Fibroblast of pulmonary artery (primary cell): ENCODE measurements at regions not wholly inside any gene's neighbourhood (a gene's known extent, or its start where the extent isn't known, plus 50 kb on each side); places are given as distances from the start of the nearest gene placed in this dataset.
A peak's percentile ranks its signal among the peaks of the same experiment; 100 is the strongest.

Source experiments
- DNase-seq: peaks from one replicate; pipeline ENCODE4 v3.0.0-alpha.2; 2010; ENCODE audit warnings: low read depth
- H3K4me3 ChIP-seq: replicated peaks from 2 replicates; pipeline ENCODE4 v1.5.1; 2011; ENCODE audit warnings: low read depth, mild to moderate bottlenecking, control low read depth, low read length, moderate library complexity
- CTCF ChIP-seq: IDR thresholded peaks from 2 replicates; pipeline ENCODE4 v1.5.1; 2011; ENCODE audit warnings: mild to moderate bottlenecking, control low read depth, low read length, inconsistent platforms; ENCODE audit errors: missing control alignments

- no peak overlapping the region for H3K4me3 ChIP-seq
- peak; percentile 7 for DNase-seq
- no peak for TF ChIP-seq CTCF
Measured at GRCh38 chr7:115825456-115826115, 205.0 kb downstream of the TFEC start.

- DNase-seq, result no peak
- TF ChIP-seq CTCF, result no peak
- no peak overlapping the region for H3K4me3 ChIP-seq
Measured at GRCh38 chr7:115822801-115823200, 207.8 kb downstream of the TFEC start.

GRCh38 chr7:115822380-115822779 lies 208.2 kb downstream of the TFEC start:
- H3K4me3 ChIP-seq, result no peak overlapping the region
- DNase-seq, result no peak
- no peak for TF ChIP-seq CTCF

- H3K4me3 ChIP-seq, result no peak overlapping the region
- no peak for TF ChIP-seq CTCF
- DNase-seq, result no peak
Measured at GRCh38 chr7:115816318-115816974, 214.1 kb downstream of the TFEC start.

GRCh38 chr7:115812794-115813193 lies 217.8 kb downstream of the TFEC start:
- TF ChIP-seq CTCF, result no peak
- no peak overlapping the region for H3K4me3 ChIP-seq
- DNase-seq, result no peak

GRCh38 chr7:115805458-115805857 lies 225.1 kb downstream of the TFEC start:
- TF ChIP-seq CTCF, result no peak
- H3K4me3 ChIP-seq, result no peak overlapping the region
- no peak for DNase-seq

- no peak overlapping the region for H3K4me3 ChIP-seq
- DNase-seq, result no peak
- no peak for TF ChIP-seq CTCF
Measured at GRCh38 chr7:115802415-115802814, 228.1 kb downstream of the TFEC start.
